ENCODE measurements at regions not wholly inside any gene's neighbourhood (a gene's known extent, or its start where the extent isn't known, plus 50 kb on each side); places are given as distances from the start of the nearest gene placed in this dataset.
A peak's percentile ranks its signal among the peaks of the same experiment; 100 is the strongest.

DNA sequence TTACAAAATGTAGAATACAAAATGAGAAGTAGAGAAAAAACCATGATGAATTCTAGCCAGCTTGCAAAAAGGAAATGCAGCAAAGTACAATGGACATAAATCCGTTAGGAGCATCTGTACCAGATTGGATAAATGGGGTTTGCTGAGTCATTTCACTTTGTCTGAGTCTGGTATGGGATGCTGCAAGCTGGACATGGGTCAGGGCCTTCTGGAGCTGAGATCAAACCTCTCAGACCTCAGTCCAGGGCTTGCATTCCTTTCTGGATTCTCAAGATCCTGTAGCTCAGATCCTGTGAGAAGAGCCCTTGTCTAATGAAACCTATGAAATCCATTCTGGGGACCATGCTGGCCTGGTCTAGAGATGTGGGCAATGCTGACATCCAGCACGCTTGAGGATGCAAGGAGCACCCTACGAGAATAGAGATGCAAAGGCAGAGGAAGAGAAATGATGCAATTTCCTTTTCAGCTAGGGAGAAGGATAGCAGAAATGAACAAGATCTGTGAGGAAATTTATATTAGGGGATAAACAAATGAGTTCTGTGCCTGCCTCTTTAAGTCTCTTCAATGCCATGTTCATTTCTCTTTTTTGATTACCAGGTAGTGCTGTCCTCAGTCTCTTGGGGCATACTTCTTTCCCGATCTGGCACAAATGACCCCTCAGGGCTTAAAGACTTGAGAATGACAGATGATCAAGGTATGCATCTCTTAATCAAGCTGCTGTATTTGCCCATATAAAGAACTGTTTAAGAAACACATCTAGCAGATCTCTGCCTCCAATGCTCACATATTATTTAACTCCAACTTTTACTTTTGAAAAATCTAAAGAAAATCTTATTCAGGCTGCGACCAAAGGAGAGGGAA lies 230.4 kb downstream of the MEIS1 start:
- Histone ChIP-seq H4K5ac (ENCODE audit: low read depth, low read length) (no peak overlapping the region), H3K27me3 (ENCODE audit: control insufficient read depth, insufficient read depth, low read length) (no peaks in the 10 kb centered on the region), H3K14ac (replicated peaks; ENCODE audit: low read depth, low read length) (peak overlapping the region; percentile 88), H3K4me2 (ENCODE audit: low read depth, low read length) (no peak overlapping the region), H2AK9ac (replicated peaks; ENCODE audit: low read depth, low read length, poor library complexity) (no peak overlapping the region), H3K23ac (ENCODE audit: low read depth, low read length) (peak overlapping the region; percentile 90), H3K79me1 (ENCODE audit: low read depth in 1 of 2, low read length in 2 of 2) (no peaks in the 10 kb centered on the region), H2BK20ac (ENCODE audit: low read depth, low read length) (peak overlapping the region; percentile 76), H3K18ac (ENCODE audit: low read depth, low read length) (no peak overlapping the region), H3K27ac (ENCODE audit: insufficient read depth, low read length) (no peak overlapping the region), H3K9me3 (ENCODE audit: control insufficient read depth, insufficient read depth, low read length) (no peaks in the 10 kb centered on the region), H4K8ac (ENCODE audit: low read depth in 2 of 2, low read length in 2 of 2) (peak overlapping the region; percentile 8 to 60; a peak in 2 of 4 replicates), H2AFZ (replicated peaks; ENCODE audit: low read length, poor library complexity) (peak overlapping the region; percentile 70), H2BK5ac (ENCODE audit: low read depth, low read length, poor library complexity, severe bottlenecking) (no peak overlapping the region), H3K56ac (ENCODE audit: extremely low read depth, insufficient read depth, low read length) (peak overlapping the region; percentile 4; the same call in 1 of the 2 replicates), H3K9me1 (ENCODE audit: insufficient read depth, low read length) (peaks cover 6% of the 10 kb centered on the region), H3K36me3 (ENCODE audit: control insufficient read depth, insufficient read depth, low read length) (no peaks in the 10 kb centered on the region), H3K9ac (ENCODE audit: low read depth, low read length) (no peak overlapping the region), H2AK5ac (ENCODE audit: low read depth, low read length) (no peak overlapping the region), H4K20me1 (ENCODE audit: insufficient read depth, low read length) (no peaks in the 10 kb centered on the region), H3K4me1 (ENCODE audit: control insufficient read depth, insufficient read depth, low read length) (0 out of 2 replicates have a peak, but pooled peaks cover 2% of the 10 kb centered on the region), H2BK15ac (ENCODE audit: low read depth, low read length) (no peak overlapping the region; the same call in 2 of the 3 replicates), H4K91ac (ENCODE audit: insufficient read depth, low read depth, low read length) (peak overlapping the region; percentile 31; the same call in 1 of the 2 replicates), H3K4ac (ENCODE audit: low read depth, low read length) (peak overlapping the region; percentile 83), H2BK120ac (ENCODE audit: low read depth, low read length) (peak overlapping the region; percentile 78), H3K4me3 (ENCODE audit: insufficient read depth, low read depth, low read length) (no peak overlapping the region)
- dilution Hi-C loops (cut with HindIII; ENCODE audit: low sequenced_read_pairs, unreplicated experiment) = no loop called here
- TF ChIP-seq CEBPB (IDR thresholded peaks at IDR 0.05; ENCODE audit: low read depth, low read length) (peak; percentile 64), CHD1 (IDR thresholded peaks at IDR 0.05; ENCODE audit: low read depth, low read length) (no peak), SMC3 (IDR thresholded peaks at IDR 0.05; ENCODE audit: low read depth, low read length) (no peak), NFE2L2 (IDR thresholded peaks at IDR 0.05; ENCODE audit: low read depth, low read length) (peak; percentile 65)
- no CpG with 5 or more reads among the region's 5 CpGs for WGBS, 2 experiments (ENCODE audit: extremely low coverage in 2 of 2, insufficient read length in 1 of 2)
- in situ Hi-C loops (cut with MboI; ENCODE audit: low sequenced_read_pairs) = no loop called here
- ChIA-PET CTCF (interaction anchor here (0.6 kb wide), 1 partner anchor 152 kb away, joined by 3 read pairs; no protein-coding TSS in a partner anchor), POLR2A (ENCODE audit: unreplicated experiment) (no interaction called here)
- BruUV-seq (replicated peaks) = no TSS peak
- peak; percentile 72 for ATAC-seq (ENCODE audit: low read depth)
- intact Hi-C loops (cut with micrococcal nuclease) = no loop called here
- peak; percentile 65 for DNase-seq

All from IMR-90 (cell line).